Esophagus squamous epithelium (tissue), 4 donors: ENCODE measurements at regions not wholly inside any gene's neighbourhood (a gene's known extent, or its start where the extent isn't known, plus 50 kb on each side); places are given as distances from the start of the nearest gene placed in this dataset.

Experiments used
- POLR2A ChIP-seq, 4 donors: fragments of 450-650 bp; IDR thresholded peaks; one replicate each; pipeline ENCODE4 v1.6.1; 2017; ENCODE audit warnings: antibody characterized with exemption in 4 of 4, mild to moderate bottlenecking in 4 of 4, moderate library complexity in 3 of 4
- TF ChIP-seq, protein P1 (sequence below), 6 experiments: fragments of 450-650 bp in 4 of 6; fragments of 200-600 bp in 2 of 6; sonication (generic) in 2 of 6; IDR thresholded peaks; one replicate each; pipeline ENCODE4 v1.5.1; 2016 to 2019; ENCODE audit warnings: antibody characterized with exemption in 6 of 6, mild to moderate bottlenecking in 4 of 6, moderate library complexity in 4 of 6

DNA sequence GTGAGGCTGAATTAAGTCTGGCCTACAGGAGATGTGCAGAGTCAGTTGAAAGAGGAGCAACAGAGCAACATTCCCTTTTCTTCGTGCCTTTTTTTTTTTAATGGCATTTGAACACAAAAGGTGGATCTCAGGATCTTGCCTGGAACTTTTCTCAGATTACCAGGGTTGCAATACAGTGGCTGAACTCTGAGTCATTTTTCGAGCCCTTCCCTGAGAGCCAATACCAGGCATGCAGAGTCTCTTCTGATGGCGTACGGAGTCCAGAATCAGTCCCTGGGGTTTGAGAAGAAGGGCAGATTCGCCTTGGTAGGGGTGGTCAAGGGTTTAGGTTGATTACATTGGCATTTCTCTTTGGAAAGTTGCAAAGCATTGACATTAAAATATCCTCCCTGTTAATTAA is 271.5 kb downstream of the GAS1 start:
- TF ChIP-seq, protein P1, sequence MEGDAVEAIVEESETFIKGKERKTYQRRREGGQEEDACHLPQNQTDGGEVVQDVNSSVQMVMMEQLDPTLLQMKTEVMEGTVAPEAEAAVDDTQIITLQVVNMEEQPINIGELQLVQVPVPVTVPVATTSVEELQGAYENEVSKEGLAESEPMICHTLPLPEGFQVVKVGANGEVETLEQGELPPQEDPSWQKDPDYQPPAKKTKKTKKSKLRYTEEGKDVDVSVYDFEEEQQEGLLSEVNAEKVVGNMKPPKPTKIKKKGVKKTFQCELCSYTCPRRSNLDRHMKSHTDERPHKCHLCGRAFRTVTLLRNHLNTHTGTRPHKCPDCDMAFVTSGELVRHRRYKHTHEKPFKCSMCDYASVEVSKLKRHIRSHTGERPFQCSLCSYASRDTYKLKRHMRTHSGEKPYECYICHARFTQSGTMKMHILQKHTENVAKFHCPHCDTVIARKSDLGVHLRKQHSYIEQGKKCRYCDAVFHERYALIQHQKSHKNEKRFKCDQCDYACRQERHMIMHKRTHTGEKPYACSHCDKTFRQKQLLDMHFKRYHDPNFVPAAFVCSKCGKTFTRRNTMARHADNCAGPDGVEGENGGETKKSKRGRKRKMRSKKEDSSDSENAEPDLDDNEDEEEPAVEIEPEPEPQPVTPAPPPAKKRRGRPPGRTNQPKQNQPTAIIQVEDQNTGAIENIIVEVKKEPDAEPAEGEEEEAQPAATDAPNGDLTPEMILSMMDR (IDR thresholded peaks at IDR 0.05) = no peak
- no peak for TF ChIP-seq POLR2A (IDR thresholded peaks at IDR 0.05)
